Smooth muscle cell (in vitro differentiated cells): ENCODE measurements at regions not wholly inside any gene's neighbourhood (a gene's known extent, or its start where the extent isn't known, plus 50 kb on each side); places are given as distances from the start of the nearest gene placed in this dataset.

ENCODE experiments used
- DNase-seq: peaks from one replicate; lab custom pipeline; 2025; ENCODE audit not compliant: unreplicated experiment; lab: John Stamatoyannopoulos, UW
- H2AFZ ChIP-seq: fragments of 200-600 bp; sonication (generic); 2 replicates; pipeline ENCODE4 v1.6.0; 2016; ENCODE audit warnings: antibody characterized with exemption, low read depth, mild to moderate bottlenecking
- H3F3A ChIP-seq: fragments of 200-600 bp; sonication (generic); 2 replicates; pipeline ENCODE4 v1.6.0; 2017; ENCODE audit warnings: antibody characterized with exemption, low read depth
- H3K27ac ChIP-seq: fragments of 200-600 bp; sonication (generic); 2 replicates; pipeline ENCODE4 v1.5.1; 2016; ENCODE audit warnings: low read depth, mild to moderate bottlenecking
- H3K27me3 ChIP-seq: fragments of 200-600 bp; sonication (generic); 2 replicates; pipeline ENCODE4 v1.6.1; 2016; ENCODE audit warnings: low read depth, mild to moderate bottlenecking
- H3K36me3 ChIP-seq: fragments of 200-600 bp; sonication (generic); 2 replicates; pipeline ENCODE4 v1.5.1; 2016; ENCODE audit warnings: low read depth
- H3K4me1 ChIP-seq: fragments of 200-600 bp; sonication (generic); 2 replicates; pipeline ENCODE4 v1.5.1; 2016; ENCODE audit warnings: low read depth
- H3K4me2 ChIP-seq: fragments of 200-600 bp; sonication (generic); 2 replicates; pipeline ENCODE4 v1.6.0; 2016; ENCODE audit warnings: mild to moderate bottlenecking
- H3K4me3 ChIP-seq: fragments of 200-600 bp; sonication (generic); 2 replicates; pipeline ENCODE4 v1.5.1; 2016; ENCODE audit warnings: mild to moderate bottlenecking
- H3K79me2 ChIP-seq: fragments of 200-600 bp; sonication (generic); 2 replicates; pipeline ENCODE4 v1.6.0; 2016; ENCODE audit warnings: low read depth, mild to moderate bottlenecking
- H3K9ac ChIP-seq: fragments of 200-600 bp; sonication (generic); 2 replicates; pipeline ENCODE4 v1.6.0; 2016; ENCODE audit warnings: low read depth
- H3K9me3 ChIP-seq: fragments of 200-600 bp; sonication (generic); replicated peaks from 2 replicates; pipeline ENCODE4 v1.5.1; 2016; ENCODE audit warnings: low read depth
- H4K20me1 ChIP-seq: fragments of 200-600 bp; sonication (generic); 2 replicates; pipeline ENCODE4 v1.6.0; 2016; ENCODE audit warnings: low read depth
- WGBS: methylation state at CpG from one replicate; pipeline ENCODE4 v1.1.7; 2016; ENCODE audit warnings: low lambda C conversion rate; 5-methylcytosine and 5-hydroxymethylcytosine counted together
- TF ChIP-seq, protein P1 (sequence below): fragments of 200-600 bp; sonication (generic); IDR thresholded peaks from 2 replicates; pipeline ENCODE4 v1.5.1; 2017; ENCODE audit warnings: borderline replicate concordance, mild to moderate bottlenecking, antibody characterized with exemption; ENCODE audit not compliant: insufficient read depth, poor library complexity, severe bottlenecking

DNA sequence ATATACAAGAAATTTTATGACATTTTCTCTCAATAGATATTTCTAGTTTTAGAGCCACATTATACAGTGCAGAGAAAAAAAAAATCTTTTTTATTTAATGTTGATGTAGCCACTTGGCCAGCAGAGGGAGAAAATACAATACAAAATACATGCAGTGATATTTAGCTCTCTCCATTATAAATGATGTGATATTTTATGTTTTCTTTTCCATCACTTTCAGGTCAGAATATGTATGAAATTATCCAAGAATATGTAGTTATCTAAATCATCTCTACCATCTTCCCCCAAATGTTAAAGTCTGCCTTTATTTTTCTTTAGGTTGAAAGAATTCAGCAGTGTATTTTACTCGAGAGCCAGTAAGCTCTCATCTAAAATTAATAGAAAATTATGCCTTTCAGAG is 533.6 kb upstream of the FSHR start:
- no peaks in the 10 kb centered on the region for H3F3A ChIP-seq
- no peaks in the 10 kb centered on the region for H3K4me1 ChIP-seq
- no peak overlapping the region for H3K9ac ChIP-seq
- H2AFZ ChIP-seq = no peak overlapping the region
- no peaks in the 10 kb centered on the region for H3K36me3 ChIP-seq
- TF ChIP-seq, protein P1, sequence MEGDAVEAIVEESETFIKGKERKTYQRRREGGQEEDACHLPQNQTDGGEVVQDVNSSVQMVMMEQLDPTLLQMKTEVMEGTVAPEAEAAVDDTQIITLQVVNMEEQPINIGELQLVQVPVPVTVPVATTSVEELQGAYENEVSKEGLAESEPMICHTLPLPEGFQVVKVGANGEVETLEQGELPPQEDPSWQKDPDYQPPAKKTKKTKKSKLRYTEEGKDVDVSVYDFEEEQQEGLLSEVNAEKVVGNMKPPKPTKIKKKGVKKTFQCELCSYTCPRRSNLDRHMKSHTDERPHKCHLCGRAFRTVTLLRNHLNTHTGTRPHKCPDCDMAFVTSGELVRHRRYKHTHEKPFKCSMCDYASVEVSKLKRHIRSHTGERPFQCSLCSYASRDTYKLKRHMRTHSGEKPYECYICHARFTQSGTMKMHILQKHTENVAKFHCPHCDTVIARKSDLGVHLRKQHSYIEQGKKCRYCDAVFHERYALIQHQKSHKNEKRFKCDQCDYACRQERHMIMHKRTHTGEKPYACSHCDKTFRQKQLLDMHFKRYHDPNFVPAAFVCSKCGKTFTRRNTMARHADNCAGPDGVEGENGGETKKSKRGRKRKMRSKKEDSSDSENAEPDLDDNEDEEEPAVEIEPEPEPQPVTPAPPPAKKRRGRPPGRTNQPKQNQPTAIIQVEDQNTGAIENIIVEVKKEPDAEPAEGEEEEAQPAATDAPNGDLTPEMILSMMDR = peak; percentile 57
- no peaks in the 10 kb centered on the region for H3K9me3 ChIP-seq
- H3K4me2 ChIP-seq = no peak overlapping the region
- 83% methylated on average over 1 of the region's 1 CpG for WGBS
- no peaks in the 10 kb centered on the region for H3K79me2 ChIP-seq
- no peaks in the 10 kb centered on the region for H4K20me1 ChIP-seq
- no peak for DNase-seq
- H3K4me3 ChIP-seq = no peak overlapping the region
- H3K27ac ChIP-seq = no peak overlapping the region
- no peaks in the 10 kb centered on the region for H3K27me3 ChIP-seq

- Histone ChIP-seq H3K4me2 (no peak overlapping the region), H3K36me3 (no peaks in the 10 kb centered on the region), H2AFZ (no peak overlapping the region), H3K27ac (no peak overlapping the region), H3F3A (no peaks in the 10 kb centered on the region), H3K4me3 (no peak overlapping the region), H3K27me3 (no peaks in the 10 kb centered on the region), H3K9ac (no peak overlapping the region), H3K4me1 (no peaks in the 10 kb centered on the region), H3K79me2 (no peaks in the 10 kb centered on the region), H3K9me3 (no peaks in the 10 kb centered on the region), H4K20me1 (no peaks in the 10 kb centered on the region)
- WGBS = 78% methylated on average over 2 of the region's 2 CpGs
- no peak for DNase-seq
- TF ChIP-seq, protein P1 = no peak
These were observed 532.7 kb upstream of the FSHR start for GRCh38 chr2:49686897-49687442.

DNA sequence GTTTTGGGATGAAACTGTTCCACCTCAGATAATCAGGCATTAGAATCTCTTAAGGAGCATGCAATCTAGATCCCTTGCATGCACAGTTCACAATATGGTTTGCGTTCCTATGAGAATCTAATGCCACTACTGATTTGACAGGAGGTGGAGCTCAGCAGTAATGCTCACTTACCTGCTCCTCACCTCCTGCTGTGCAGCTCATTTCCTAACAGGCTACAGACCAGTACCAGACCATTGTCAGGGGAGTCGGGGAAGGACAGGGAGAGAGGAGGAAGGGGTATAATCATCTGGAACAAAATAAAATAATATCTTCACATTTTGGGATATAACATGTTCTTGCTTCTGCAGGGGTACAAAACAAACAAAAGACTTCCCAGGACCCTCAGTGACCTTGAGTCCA is 532.0 kb upstream of the FSHR start:
- DNase-seq = no peak
- no peaks in the 10 kb centered on the region for H3K27me3 ChIP-seq
- no peaks in the 10 kb centered on the region for H4K20me1 ChIP-seq
- H3K4me2 ChIP-seq = no peak overlapping the region
- H2AFZ ChIP-seq = no peak overlapping the region
- H3K79me2 ChIP-seq = no peaks in the 10 kb centered on the region
- H3K4me3 ChIP-seq = no peak overlapping the region
- 69% methylated on average over 2 of the region's 2 CpGs for WGBS
- TF ChIP-seq, protein P1 = no peak
- H3K9me3 ChIP-seq = no peaks in the 10 kb centered on the region
- no peaks in the 10 kb centered on the region for H3K36me3 ChIP-seq
- H3K9ac ChIP-seq = no peak overlapping the region
- H3K27ac ChIP-seq = no peak overlapping the region
- H3F3A ChIP-seq = no peaks in the 10 kb centered on the region
- H3K4me1 ChIP-seq = no peaks in the 10 kb centered on the region

DNA sequence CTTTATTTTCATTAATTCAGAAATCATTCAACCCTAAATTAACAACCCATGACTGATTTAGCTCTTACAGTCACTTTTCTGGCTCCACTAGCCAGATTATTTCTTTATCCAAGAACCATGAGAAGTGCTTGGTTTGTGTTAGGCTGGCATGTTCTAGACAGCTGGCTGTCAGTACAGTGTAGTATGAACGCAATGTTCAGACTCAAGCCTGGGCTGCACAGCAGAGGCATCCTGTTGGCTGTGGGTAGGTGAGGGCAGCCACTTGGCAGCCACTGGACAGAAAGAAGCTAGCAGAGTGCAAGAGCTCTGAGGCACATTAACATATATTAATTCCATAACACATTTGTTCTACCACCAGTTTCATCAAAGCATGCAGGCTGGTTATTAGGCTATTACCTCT is 522.9 kb upstream of the FSHR start:
- Histone ChIP-seq H4K20me1 (no peaks in the 10 kb centered on the region), H3F3A (no peaks in the 10 kb centered on the region), H3K27ac (no peak overlapping the region), H3K36me3 (no peaks in the 10 kb centered on the region), H3K9ac (no peak overlapping the region), H3K4me2 (no peak overlapping the region), H3K4me3 (no peak overlapping the region), H3K79me2 (no peaks in the 10 kb centered on the region), H2AFZ (no peak overlapping the region), H3K4me1 (no peaks in the 10 kb centered on the region), H3K27me3 (no peaks in the 10 kb centered on the region), H3K9me3 (no peaks in the 10 kb centered on the region)
- TF ChIP-seq, protein P1 = no peak
- WGBS = 93% methylated on average over 1 of the region's 1 CpG
- DNase-seq = no peak
